CD8-positive, alpha-beta memory T cell (primary cell): ENCODE measurements at regions not wholly inside any gene's neighbourhood (a gene's known extent, or its start where the extent isn't known, plus 50 kb on each side); places are given as distances from the start of the nearest gene placed in this dataset.

ENCODE experiments used
- CTCF ChIA-PET: fragments of 350-600 bp; sonication (Branson Sonifier 250); formaldehyde crosslinking; loops from one replicate; lab custom pipeline; 2021; ENCODE audit warnings: antibody characterized with exemption; lab: Charles Lee
- POLR2A ChIA-PET: fragments of 350-600 bp; sonication (Branson Sonifier 250); formaldehyde crosslinking; loops from one replicate; lab custom pipeline; 2021; ENCODE audit warnings: antibody characterized with exemption; lab: Charles Lee
- DNase-seq, 5 donors: peaks; one replicate each; pipeline versions ENCODE4 v3.0.0 to v3.0.0-alpha.2; 2020 to 2022; ENCODE audit warnings: mixed read lengths in 1 of 5
- H3K27ac ChIP-seq: one replicate; pipeline ENCODE4 v1.7.0; 2013; ENCODE audit warnings: low read depth, mild to moderate bottlenecking, low read length, moderate library complexity
- H3K27me3 ChIP-seq: 2 replicates; pipeline ENCODE4 v1.7.0; 2013; ENCODE audit warnings: low read length, mild to moderate bottlenecking; ENCODE audit not compliant: insufficient read depth, poor library complexity, severe bottlenecking
- H3K36me3 ChIP-seq: 2 replicates; pipeline ENCODE4 v1.7.0; 2013; ENCODE audit warnings: mild to moderate bottlenecking, low read length, moderate library complexity; ENCODE audit not compliant: insufficient read depth
- H3K4me1 ChIP-seq: 2 replicates; pipeline ENCODE4 v1.7.0; 2013; ENCODE audit warnings: mild to moderate bottlenecking, low read length, moderate library complexity; ENCODE audit not compliant: insufficient read depth
- H3K4me3 ChIP-seq: 2 replicates; pipeline ENCODE4 v1.7.0; 2013; ENCODE audit warnings: mild to moderate bottlenecking, low read length
- H3K9me3 ChIP-seq: 2 replicates; pipeline ENCODE4 v1.7.0; 2013; ENCODE audit warnings: mild to moderate bottlenecking, low read length
- H3K27ac Mint-ChIP-seq, 8 donors: one replicate each; pipeline ENCODE4 v1.8.0; 2020 to 2021; ENCODE audit warnings: mixed read lengths in 8 of 8, mild to moderate bottlenecking in 6 of 8, inconsistent platforms in 3 of 8, moderate library complexity in 3 of 8
- H3K27me3 Mint-ChIP-seq, 2 donors: one replicate each; pipeline ENCODE4 v1.8.0; 2020 to 2021; ENCODE audit warnings: mixed read lengths in 2 of 2, mild to moderate bottlenecking in 1 of 2, moderate library complexity in 1 of 2
- H3K36me3 Mint-ChIP-seq, 3 donors: one replicate each; pipeline ENCODE4 v1.8.0; 2020 to 2021; ENCODE audit warnings: mixed read lengths in 3 of 3, inconsistent platforms in 1 of 3, mild to moderate bottlenecking in 1 of 3
- H3K4me1 Mint-ChIP-seq, 3 donors: one replicate each; pipeline ENCODE4 v1.8.0; 2020 to 2021; ENCODE audit warnings: mixed read lengths in 3 of 3, inconsistent platforms in 1 of 3, mild to moderate bottlenecking in 1 of 3
- H3K4me3 Mint-ChIP-seq, 7 donors: one replicate each; pipeline ENCODE4 v1.8.0; 2020 to 2021; ENCODE audit warnings: mixed read lengths in 7 of 7, mild to moderate bottlenecking in 6 of 7, moderate library complexity in 4 of 7, inconsistent platforms in 2 of 7
- H3K9me3 Mint-ChIP-seq, 5 donors: one replicate each; pipeline ENCODE4 v1.8.0; 2020 to 2022; ENCODE audit warnings: mixed read lengths in 5 of 5, mild to moderate bottlenecking in 3 of 5, moderate library complexity in 2 of 5, inconsistent platforms in 1 of 5

DNA sequence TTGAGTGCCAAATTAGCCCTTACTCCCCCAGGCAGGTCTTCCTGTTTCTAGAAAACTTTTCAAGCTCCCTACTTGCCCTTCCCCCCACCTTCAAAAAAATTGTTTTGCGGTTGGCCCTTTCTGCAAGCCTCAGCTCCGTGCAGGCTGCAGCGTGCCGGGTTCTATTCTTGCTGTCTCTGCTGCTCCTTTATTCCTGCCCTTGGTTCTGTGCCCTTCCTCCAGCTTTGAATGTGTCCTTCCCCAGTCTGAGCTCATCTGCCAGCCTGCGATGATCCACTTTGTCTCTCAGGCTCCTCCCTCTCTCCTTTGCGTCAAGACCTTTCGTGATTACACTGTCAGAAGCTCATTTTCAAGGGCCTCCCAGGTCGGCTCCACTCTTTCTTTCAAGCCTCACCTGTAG is 98.6 kb downstream of the IRF2BPL start:
- ChIA-PET CTCF (interaction anchor here (0.7 to 2.7 kb wide), 11 partner anchors 14 to 141 kb away, joined by 3 to 13 read pairs (median 3); no protein-coding TSS in a partner anchor), POLR2A (interaction anchor here (0.8 to 1.6 kb wide), 6 partner anchors 13 to 141 kb away, joined by 3 to 5 read pairs (median 3); partner anchors contain the start of gene IRF2BPL)
- H3K9me3 Mint-ChIP-seq = no peaks in the 10 kb centered on the region
- Histone ChIP-seq H3K4me1 (peaks cover 56% of the 10 kb centered on the region), H3K9me3 (no peaks in the 10 kb centered on the region), H3K4me3 (peak overlapping the region; percentile 27), H3K36me3 (no peaks in the 10 kb centered on the region), H3K27ac (no peak overlapping the region), H3K27me3 (no peaks in the 10 kb centered on the region)
- peaks cover 0 to 2% of the 10 kb centered on the region in 2 donors for H3K27me3 Mint-ChIP-seq
- peak overlapping the region; percentile 53 to 86 (median 68) for H3K4me3 Mint-ChIP-seq
- peak overlapping the region; percentile 70 to 92 (median 86) for H3K27ac Mint-ChIP-seq
- peaks cover 63 to 83% (median 76%) of the 10 kb centered on the region in 3 donors for H3K4me1 Mint-ChIP-seq
- DNase-seq = peak; percentile 32 to 79 (median 65)
- no peaks in the 10 kb centered on the region for H3K36me3 Mint-ChIP-seq

- H3K27ac Mint-ChIP-seq = peak overlapping the region in 7 of 8 donors; percentile 53 to 95 (median 74)
- peaks cover 67 to 96% (median 80%) of the 10 kb centered on the region in 3 donors for H3K4me1 Mint-ChIP-seq
- H3K4me3 ChIP-seq = no peak overlapping the region
Observed at GRCh38 chr14:76927971-76928700, 100.4 kb downstream of the IRF2BPL start.

GRCh38 chr14:76926521-76927251 is 100.5 kb downstream of the LRRC74A start:
- H3K27ac Mint-ChIP-seq = peak overlapping the region; percentile 83 to 96 (median 94)
- H3K4me1 ChIP-seq = peaks cover 53% of the 10 kb centered on the region
- DNase-seq = peak; percentile 46 to 84 (median 75)

More at GRCh38 chr14:76927971-76928700, 100.4 kb downstream of the IRF2BPL start:
- Histone ChIP-seq H3K27ac (no peak overlapping the region), H3K4me1 (peaks cover 56% of the 10 kb centered on the region), H3K27me3 (no peaks in the 10 kb centered on the region), H3K36me3 (no peaks in the 10 kb centered on the region), H3K9me3 (no peaks in the 10 kb centered on the region)
- POLR2A ChIA-PET = no interaction called here
- DNase-seq = no peak
- Mint-ChIP-seq H3K27me3 (peaks cover 0 to 2% of the 10 kb centered on the region in 2 donors), H3K36me3 (no peaks in the 10 kb centered on the region), H3K4me3 (peak overlapping the region in 3 of 7 donors; percentile 48 to 75 (median 49)), H3K9me3 (no peaks in the 10 kb centered on the region)
- CTCF ChIA-PET = interaction anchor here (1.0 to 2.7 kb wide), 3 partner anchors 125 to 167 kb away, joined by 4 to 13 read pairs (median 7); no protein-coding TSS in a partner anchor

DNA sequence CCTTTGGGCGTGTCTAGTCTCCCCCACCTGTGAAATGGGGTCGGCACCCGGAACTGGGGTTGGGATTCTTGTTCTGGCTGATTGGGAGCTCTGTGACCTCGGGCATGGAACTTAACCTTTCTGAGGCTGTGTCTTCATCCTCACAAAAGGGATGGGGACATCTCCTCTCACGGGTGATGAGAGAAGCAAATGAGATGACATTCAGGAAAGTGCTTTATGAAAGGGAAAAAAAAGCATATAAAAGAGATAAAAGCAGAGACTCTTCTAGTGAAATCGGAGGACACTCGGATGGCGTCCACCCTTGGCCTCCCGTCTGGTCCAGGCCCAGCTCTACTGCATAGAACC is 98.9 kb downstream of the LRRC74A start:
- H3K9me3 ChIP-seq = no peaks in the 10 kb centered on the region
- ChIA-PET CTCF (interaction anchor here (1.3 kb wide), 1 partner anchor 172 kb away, joined by 4 read pairs; the partner anchor contains the start of gene CIPC), POLR2A (no interaction called here)
- no peaks in the 10 kb centered on the region for H3K36me3 ChIP-seq
- H3K4me3 Mint-ChIP-seq = no peak overlapping the region
- H3K27me3 ChIP-seq = no peaks in the 10 kb centered on the region
- peak overlapping the region in 6 of 8 donors; percentile 14 to 90 (median 78) for H3K27ac Mint-ChIP-seq
- peaks cover 46 to 78% (median 68%) of the 10 kb centered on the region in 3 donors for H3K4me1 Mint-ChIP-seq
- DNase-seq = no peak
- H3K4me3 ChIP-seq = no peak overlapping the region
- H3K9me3 Mint-ChIP-seq = no peaks in the 10 kb centered on the region
- H3K27me3 Mint-ChIP-seq = peaks cover 0 to 2% of the 10 kb centered on the region in 2 donors
- H3K36me3 Mint-ChIP-seq = no peaks in the 10 kb centered on the region
- no peak overlapping the region for H3K27ac ChIP-seq
- peaks cover 47% of the 10 kb centered on the region for H3K4me1 ChIP-seq

More at GRCh38 chr14:76926521-76927251, 100.5 kb downstream of the LRRC74A start:
- no peaks in the 10 kb centered on the region for H3K9me3 ChIP-seq
- ChIA-PET POLR2A (interaction anchor here (0.6 to 1.2 kb wide), 2 partner anchors 10 to 13 kb away, joined by 3 read pairs; no protein-coding TSS in a partner anchor), CTCF (interaction anchor here (1.2 to 2.3 kb wide), 2 partner anchors 14 to 54 kb away, joined by 3 to 10 read pairs; no protein-coding TSS in a partner anchor)
- no peaks in the 10 kb centered on the region for H3K9me3 Mint-ChIP-seq
- H3K27ac ChIP-seq = peak overlapping the region; percentile 53
- H3K4me3 Mint-ChIP-seq = peak overlapping the region; percentile 73 to 85 (median 78)
- peaks cover 0 to 2% of the 10 kb centered on the region in 2 donors for H3K27me3 Mint-ChIP-seq
- peaks cover 57 to 89% (median 72%) of the 10 kb centered on the region in 3 donors for H3K4me1 Mint-ChIP-seq
- peak overlapping the region; percentile 64 for H3K4me3 ChIP-seq
- no peaks in the 10 kb centered on the region for H3K36me3 Mint-ChIP-seq
- H3K27me3 ChIP-seq = no peaks in the 10 kb centered on the region
- no peaks in the 10 kb centered on the region for H3K36me3 ChIP-seq

DNA sequence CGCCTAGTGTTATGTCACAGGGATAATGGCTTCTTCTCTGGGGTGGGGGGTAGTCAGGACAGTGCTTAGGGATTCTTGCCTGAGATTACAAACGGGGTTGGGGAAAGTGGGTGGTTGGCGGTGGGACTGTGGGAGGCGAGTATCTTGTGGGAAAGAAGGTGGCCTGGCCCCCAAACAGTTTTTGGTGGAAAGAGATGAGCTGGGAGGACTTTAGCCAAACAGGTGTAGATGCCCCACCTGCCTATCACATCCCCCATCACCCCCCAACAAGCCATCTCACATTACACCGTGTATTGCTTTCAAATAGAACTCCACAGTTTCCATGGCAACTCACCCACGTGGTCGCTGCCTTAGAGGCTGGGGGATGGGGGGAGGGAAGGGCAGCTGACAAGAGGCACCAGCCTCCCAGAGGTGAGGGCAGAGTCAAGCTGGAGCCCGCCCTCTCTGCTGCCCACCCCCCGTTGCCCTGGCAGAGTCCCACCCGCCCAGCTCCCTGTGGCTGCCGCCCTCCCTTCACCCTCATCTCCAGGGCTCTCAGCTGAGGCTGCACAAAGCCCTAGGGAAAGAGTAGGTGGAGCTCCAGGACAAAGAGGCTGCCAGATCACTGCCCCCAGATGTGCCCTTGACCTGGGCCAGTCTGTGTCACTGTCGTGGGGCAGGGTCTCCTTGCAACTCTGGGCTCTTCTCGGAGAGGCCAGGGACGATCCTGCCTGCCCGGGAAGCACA is 98.3 kb downstream of the LRRC74A start:
- peak overlapping the region in 1 of 7 donors; percentile 35 for H3K4me3 Mint-ChIP-seq
- H3K4me1 Mint-ChIP-seq = peaks cover 45 to 75% (median 68%) of the 10 kb centered on the region in 3 donors
- H3K36me3 Mint-ChIP-seq = no peaks in the 10 kb centered on the region
- peaks cover 0 to 2% of the 10 kb centered on the region in 2 donors for H3K27me3 Mint-ChIP-seq
- Histone ChIP-seq H3K27me3 (no peaks in the 10 kb centered on the region), H3K4me1 (peaks cover 44% of the 10 kb centered on the region), H3K9me3 (no peaks in the 10 kb centered on the region), H3K36me3 (no peaks in the 10 kb centered on the region), H3K27ac (no peak overlapping the region), H3K4me3 (no peak overlapping the region)
- ChIA-PET CTCF (interaction anchor here (1.3 kb wide), 1 partner anchor 173 kb away, joined by 4 read pairs; the partner anchor contains the start of gene CIPC), POLR2A (no interaction called here)
- no peaks in the 10 kb centered on the region for H3K9me3 Mint-ChIP-seq
- peak in 2 of 5 donors; percentile 42 to 72 for DNase-seq
- peak overlapping the region in 7 of 8 donors; percentile 28 to 90 (median 57) for H3K27ac Mint-ChIP-seq

- no peak overlapping the region for H3K27ac ChIP-seq
- Mint-ChIP-seq H3K4me1 (peaks cover 42 to 67% (median 63%) of the 10 kb centered on the region in 3 donors), H3K27me3 (peaks cover 0 to 2% of the 10 kb centered on the region in 2 donors), H3K9me3 (no peaks in the 10 kb centered on the region), H3K27ac (peak overlapping the region in 7 of 8 donors; percentile 27 to 90 (median 57)), H3K4me3 (peak overlapping the region in 1 of 7 donors; percentile 35), H3K36me3 (no peaks in the 10 kb centered on the region)
- no peak overlapping the region for H3K4me3 ChIP-seq
- ChIA-PET CTCF (interaction anchor here (1.0 to 1.3 kb wide), 3 partner anchors 10 to 174 kb away, joined by 3 to 4 read pairs (median 3); partner anchors contain the start of gene CIPC), POLR2A (no interaction called here)
- H3K4me1 ChIP-seq = peaks cover 41% of the 10 kb centered on the region
- no peaks in the 10 kb centered on the region for H3K36me3 ChIP-seq
- no peak for DNase-seq
- no peaks in the 10 kb centered on the region for H3K27me3 ChIP-seq
- H3K9me3 ChIP-seq = no peaks in the 10 kb centered on the region
Observed at GRCh38 chr14:76923431-76924370, 97.5 kb downstream of the LRRC74A start.
